Fibroblast of pulmonary artery (primary cell): ENCODE measurements at regions not wholly inside any gene's neighbourhood (a gene's known extent, or its start where the extent isn't known, plus 50 kb on each side); places are given as distances from the start of the nearest gene placed in this dataset.

Experiments used
- DNase-seq: peaks from one replicate; pipeline ENCODE4 v3.0.0-alpha.2; 2010; ENCODE audit warnings: low read depth
- H3K4me3 ChIP-seq: replicated peaks from 2 replicates; pipeline ENCODE4 v1.5.1; 2011; ENCODE audit warnings: low read depth, mild to moderate bottlenecking, control low read depth, low read length, moderate library complexity
- CTCF ChIP-seq: IDR thresholded peaks from 2 replicates; pipeline ENCODE4 v1.5.1; 2011; ENCODE audit warnings: mild to moderate bottlenecking, control low read depth, low read length, inconsistent platforms; ENCODE audit errors: missing control alignments

- H3K4me3 ChIP-seq = no peak overlapping the region
- no peak for DNase-seq
- TF ChIP-seq CTCF = no peak
Observed at GRCh38 chr3:95645291-95645690, 1169.1 kb upstream of the EPHA6 start.

DNA sequence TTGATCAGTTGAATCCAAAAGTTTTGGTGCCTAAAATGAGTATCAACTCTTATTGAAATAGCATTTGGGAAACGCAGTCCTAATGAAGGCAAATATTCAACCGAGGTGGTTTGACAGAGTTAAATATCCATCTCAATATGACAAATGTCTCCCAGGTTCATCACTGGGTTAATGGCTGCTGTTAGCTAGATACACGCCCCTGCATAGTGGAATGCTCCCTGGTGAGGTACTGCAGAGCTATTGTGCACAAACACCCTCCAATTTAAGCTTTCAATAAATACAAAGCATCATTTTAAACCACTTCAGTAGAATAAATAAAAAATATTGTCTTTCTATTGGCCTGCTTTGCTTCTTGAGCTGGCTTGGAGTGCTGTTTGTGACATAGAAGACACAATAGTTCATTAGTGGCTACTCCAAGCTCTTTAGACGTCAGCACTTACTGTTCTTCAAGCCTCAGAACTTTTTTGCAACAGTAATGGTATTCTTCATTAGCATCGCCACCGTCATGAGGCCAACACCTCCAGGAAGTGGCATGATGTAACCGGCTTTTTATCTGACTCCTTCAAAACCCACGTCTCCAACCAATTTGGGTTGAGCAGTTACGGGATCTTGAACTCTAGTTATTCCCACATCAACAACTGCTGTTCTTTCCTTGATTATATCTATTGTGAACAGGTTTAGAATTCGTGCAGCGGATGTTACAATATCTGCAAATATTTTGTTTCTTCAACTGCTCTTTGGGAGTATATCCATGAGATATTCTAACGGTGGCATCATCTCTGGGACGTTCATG lies 1159.6 kb upstream of the EPHA6 start:
- no peak for TF ChIP-seq CTCF
- no peak overlapping the region for H3K4me3 ChIP-seq
- no peak for DNase-seq

DNA sequence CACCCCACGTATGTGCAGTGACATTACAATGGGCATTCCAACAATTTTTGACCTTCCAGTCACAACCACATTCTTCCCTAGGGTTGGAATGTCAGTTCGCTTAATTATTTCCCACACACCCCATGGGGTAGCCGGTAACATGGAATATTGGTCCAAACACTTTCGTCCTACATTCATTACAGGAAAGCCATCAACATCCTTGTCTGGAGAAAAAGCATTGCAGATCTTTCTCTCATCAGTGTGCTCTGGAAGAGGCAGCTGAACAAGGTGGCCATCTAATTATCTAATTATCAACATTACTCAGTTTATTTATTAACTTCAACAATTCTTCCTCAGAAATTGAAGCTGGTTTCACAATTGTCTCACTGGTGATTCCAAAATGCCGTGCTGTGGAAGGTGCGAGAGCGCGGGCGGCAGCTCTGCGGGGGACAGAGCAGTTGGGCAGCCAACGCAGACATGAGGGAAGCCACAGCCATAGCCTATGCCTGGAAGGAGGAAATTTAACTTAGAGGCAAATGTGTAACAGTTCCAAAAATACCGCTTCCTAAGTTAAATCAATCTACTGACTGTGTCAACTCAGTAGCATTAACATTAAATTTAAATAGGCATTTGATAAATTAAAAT lies 1158.9 kb upstream of the EPHA6 start:
- no peak for TF ChIP-seq CTCF
- DNase-seq = no peak
- no peak overlapping the region for H3K4me3 ChIP-seq

GRCh38 chr3:95670765-95671164 lies 1143.6 kb upstream of the EPHA6 start:
- no peak for DNase-seq
- no peak overlapping the region for H3K4me3 ChIP-seq
- no peak for TF ChIP-seq CTCF

DNA sequence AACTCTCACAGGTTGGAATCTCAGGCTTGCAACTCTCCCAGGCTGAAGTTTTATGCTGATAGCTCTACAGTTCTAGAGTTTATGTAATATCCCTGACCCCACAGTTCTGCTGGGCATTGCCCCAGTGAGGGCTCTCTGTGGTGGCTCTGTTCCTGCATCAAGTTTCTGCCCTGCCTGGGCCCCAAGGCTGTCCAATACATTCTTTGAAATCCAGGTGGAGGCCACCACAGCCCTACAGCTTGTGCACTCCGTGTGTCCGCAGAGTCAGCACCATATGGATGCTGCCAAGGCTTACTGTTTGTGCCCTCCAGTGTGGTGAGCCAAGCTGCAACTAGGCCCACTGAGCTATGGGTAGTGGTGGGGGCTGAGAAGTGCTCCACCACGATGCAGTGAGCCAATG lies 1141.2 kb upstream of the EPHA6 start:
- H3K4me3 ChIP-seq = no peak overlapping the region
- no peak for TF ChIP-seq CTCF
- DNase-seq = no peak

DNA sequence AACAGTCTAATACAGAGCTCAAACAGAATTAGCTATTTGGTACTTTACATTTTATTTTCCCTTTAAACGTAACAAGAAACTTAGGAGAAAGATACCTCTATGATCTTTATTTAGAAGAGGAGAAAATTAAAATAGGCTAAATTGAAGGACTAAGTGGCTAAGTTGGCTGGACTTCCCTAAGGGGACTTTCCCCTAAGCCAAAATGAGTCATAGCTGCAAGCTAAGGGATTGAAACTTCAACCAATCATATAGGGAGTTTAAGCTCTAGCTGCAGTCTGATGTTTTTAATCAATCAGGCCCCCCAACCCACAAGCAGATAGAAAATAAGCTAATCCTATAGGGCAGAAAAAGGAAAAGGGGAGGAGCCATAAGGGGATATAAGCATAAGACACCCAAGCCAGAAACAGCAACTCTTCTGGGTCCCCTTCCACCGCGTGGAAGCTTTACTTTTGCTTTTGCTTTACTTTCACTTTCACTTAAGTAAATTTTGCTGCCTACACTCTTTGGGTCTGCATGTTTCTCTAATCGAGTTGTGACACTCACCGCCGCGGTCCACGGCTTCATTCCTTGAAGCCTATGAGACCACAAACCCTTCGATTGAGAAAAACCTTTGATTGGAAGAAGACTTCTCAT lies 1108.5 kb upstream of the EPHA6 start:
- TF ChIP-seq CTCF = no peak
- no peak overlapping the region for H3K4me3 ChIP-seq
- DNase-seq = no peak
